Femur (tissue), 1 donor: ENCODE measurements at regions not wholly inside any gene's neighbourhood (a gene's known extent, or its start where the extent isn't known, plus 50 kb on each side); places are given as distances from the start of the nearest gene placed in this dataset.

ENCODE experiments used
- DNase-seq: peaks from one replicate; pipeline ENCODE4 v3.0.0-alpha.2; 2017

GRCh38 chr16:80355335-80355734, 185.5 kb upstream of the DYNLRB2 start:
- no peak for DNase-seq

DNA sequence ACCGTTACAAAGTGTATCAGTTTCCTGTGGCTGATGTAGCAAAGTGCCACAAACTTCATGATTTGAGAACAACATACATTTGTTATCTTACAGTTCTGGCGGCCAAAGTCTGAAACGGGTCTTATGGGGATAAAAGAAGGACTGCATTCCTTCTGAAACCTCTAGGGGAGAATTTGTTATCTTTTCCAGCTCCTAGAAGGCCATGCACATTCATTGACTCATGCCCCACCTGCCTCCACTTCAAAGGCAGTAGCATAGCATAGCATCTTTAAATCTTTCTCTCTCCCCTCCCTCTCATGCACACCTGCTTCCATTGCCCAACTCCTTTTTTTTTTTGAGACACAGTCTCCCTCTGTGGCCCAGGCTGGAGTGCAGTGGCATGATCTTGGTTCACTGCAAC, 190.7 kb upstream of the DYNLRB2 start:
- DNase-seq = no peak

GRCh38 chr16:80347900-80348299, 192.9 kb upstream of the DYNLRB2 start:
- peak; percentile 77 for DNase-seq

DNA sequence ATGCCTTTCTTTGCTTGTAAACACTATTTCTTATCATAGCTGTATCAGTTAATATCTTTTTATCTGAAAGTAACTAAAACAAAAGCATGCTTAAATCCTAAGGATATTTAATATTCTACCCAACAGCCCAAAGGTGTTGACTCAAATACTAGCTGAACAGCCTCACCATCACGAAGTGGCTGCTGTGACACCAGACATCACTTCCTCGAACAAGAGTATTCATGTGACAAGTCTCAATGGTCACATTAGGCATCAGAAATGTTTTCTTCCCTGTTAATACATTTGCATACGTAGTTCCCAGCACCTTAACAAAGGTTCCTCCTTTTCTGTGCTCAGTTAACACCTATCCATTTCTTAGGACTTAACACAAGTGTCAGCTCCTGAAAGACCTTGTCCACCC, 193.8 kb upstream of the DYNLRB2 start:
- DNase-seq = no peak

GRCh38 chr16:80346111-80346632, 194.6 kb upstream of the DYNLRB2 start:
- peak; percentile 47 for DNase-seq

DNA sequence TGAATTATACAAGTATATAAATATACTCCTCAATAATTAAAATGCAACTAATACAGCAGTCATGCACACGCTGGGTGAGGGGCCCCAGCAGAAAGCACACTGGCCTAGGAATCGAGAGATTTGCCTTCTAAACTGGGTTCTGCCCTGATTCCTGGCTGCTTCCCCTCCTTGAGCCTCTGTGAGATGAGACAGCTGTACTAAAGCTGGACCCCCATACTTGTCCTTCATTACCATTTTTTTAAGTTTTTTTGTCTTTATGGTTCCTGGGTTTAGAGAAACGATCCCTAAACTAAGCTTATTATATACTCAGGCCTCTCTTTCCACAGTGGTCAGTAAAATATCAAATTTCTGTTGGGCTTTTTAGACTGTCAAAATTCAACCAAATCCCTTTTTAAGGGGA, 195.1 kb upstream of the DYNLRB2 start:
- no peak for DNase-seq

GRCh38 chr16:80344570-80344969, 196.2 kb upstream of the DYNLRB2 start:
- DNase-seq = no peak

- DNase-seq = no peak
Measured at GRCh38 chr16:80341263-80341662, 199.5 kb upstream of the DYNLRB2 start.

DNA sequence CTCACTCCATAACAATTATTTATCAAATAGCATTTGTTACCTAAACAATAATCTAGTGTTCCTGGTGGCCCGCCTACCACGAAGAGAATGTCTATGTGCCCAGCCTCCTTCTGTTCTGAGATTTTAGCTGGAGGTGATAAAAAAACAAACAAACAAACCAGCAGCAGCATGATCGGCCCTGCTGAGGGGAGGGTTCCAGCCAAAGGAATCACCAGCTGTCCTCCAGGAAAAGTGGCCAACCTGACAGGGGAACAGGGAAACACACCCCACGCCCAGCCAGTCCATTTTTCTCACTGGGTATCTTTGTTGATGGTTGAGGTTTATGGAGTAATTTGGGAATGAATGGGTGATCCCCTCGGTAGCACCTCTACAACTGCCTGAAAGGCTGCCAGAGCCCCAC, 203.0 kb upstream of the DYNLRB2 start:
- no peak for DNase-seq

DNA sequence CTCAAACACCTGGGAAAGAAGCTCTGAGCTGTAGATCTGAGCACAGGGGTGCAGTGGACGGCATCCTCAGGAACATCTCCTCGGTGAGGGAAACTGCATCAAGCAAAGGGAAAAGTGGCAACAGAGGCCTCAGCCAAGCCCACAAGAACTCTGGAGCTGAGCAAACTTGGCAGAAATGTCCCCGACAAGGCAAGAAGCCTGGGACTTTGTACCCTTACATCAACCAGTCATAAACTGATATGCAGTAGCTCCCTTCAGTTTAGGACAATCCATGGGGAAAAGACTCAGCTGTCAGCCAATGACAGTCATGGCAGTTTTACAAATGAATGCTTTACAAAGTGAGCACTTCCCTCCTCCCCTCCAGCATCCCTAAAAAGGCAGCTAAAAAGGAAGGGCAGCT, 210.0 kb upstream of the DYNLRB2 start:
- no peak for DNase-seq

GRCh38 chr16:80330150-80330549, 210.6 kb upstream of the DYNLRB2 start:
- no peak for DNase-seq

DNA sequence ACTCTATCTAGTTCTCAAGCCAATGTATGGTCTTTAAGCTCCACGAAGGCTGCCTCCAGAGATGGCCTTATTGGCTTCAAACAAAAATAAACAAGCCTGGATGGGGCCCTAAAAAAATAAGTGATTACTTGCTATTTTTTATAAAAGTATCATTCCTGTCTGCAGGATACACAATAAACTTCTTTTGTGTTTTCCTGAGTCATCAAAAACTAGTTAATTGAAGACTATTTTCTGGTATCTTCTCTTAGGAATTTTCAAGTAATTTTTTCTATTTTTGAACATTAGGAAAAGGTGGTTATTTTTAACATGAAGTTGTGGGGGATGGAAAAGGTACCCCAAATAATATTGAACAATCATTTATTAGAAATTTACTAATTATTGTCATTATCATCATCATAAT, 213.1 kb upstream of the DYNLRB2 start:
- DNase-seq = no peak

DNA sequence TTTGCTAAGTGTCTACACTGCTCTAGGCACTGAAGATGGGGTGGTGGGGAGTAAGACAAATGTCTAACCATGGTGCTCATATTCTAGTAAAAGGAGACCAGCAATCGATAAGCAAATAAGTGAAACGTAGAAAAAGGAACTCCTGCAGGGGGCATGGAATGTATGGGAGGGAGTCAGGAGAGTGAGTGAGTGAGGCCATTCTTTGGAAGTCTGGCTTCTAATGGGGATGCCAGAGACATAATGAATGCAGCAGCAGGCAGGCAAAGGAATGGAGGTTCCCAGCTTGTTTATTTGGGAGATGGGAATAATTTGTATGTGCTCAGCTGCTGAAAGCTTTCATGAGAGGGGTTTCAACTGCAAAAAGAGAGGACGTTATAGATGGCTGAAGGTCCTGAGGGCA, 216.4 kb upstream of the DYNLRB2 start:
- DNase-seq = no peak

DNA sequence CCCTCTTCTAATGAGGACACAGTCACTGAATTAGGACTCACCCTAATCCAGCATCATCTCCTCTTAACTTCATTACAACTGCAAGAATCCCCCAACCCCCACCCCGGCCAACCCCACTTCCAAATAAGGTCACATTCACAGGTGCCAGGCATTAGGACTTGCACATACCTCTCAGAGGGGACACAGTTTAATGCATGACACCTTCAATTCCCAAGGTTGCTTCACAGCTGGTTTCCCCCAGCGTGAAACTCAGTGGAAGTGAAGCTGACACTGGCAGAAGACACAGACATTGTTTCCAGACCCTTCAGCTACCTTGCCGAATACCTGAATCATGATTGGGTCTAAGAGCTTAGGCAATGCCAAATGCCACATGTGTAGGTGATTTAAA, 217.0 kb upstream of the DYNLRB2 start:
- no peak for DNase-seq

DNA sequence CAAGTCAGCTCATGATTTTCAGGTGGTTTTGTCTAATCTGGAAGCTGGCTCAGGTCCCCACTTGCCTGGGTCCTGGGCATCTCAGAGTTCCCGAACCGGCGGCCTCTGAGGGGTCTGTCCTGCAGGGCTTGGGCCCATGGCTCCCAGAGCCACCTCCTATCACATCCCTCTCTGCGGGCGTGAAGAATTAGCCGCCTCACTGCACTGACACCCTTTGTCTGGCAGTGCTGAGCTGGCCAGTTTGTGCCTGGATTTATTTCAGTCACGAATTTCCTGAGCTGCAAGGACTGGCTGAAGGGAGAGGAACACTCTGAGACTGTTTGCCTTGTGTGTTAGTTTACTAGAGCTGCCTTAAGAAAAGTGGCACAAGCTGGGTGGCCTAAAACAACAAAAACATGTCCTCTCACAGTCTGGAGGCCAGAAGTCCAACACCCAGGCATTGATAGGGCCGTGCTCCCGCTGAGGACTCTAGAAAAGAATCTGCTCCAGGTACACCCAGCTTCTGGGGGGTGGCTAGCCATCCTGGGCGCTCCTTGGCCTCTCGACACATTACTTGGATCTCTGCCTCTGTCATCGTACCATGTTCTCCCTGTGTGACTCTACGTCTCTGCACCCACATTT, 217.5 kb upstream of the DYNLRB2 start:
- DNase-seq = no peak

- DNase-seq = no peak
Measured at GRCh38 chr16:80319181-80319580, 221.6 kb upstream of the DYNLRB2 start.

- DNase-seq = no peak
Measured at GRCh38 chr16:80318107-80318506, 222.7 kb upstream of the DYNLRB2 start.

DNA sequence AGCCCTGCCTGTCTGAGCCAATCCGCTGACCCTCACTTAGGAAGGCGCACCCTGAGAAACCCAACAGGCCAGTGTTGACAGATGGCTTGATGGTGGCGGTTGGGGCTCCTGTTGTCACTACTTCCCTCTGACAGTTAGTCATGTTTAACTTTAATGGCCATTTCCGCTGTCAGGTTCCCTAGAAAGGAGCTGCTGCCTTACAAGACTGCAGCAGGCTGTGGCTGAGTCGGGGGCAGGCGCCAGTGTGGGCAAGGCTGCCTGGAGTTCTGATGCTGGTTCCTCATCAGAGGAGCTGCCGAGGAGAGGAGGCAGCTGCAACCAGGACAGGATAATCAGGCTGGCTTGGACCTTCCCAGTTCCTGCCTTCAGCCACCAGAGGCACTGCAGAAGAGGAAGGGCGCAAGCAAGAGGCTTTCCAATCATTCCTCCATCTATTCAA, 223.2 kb upstream of the DYNLRB2 start:
- no peak for DNase-seq

DNA sequence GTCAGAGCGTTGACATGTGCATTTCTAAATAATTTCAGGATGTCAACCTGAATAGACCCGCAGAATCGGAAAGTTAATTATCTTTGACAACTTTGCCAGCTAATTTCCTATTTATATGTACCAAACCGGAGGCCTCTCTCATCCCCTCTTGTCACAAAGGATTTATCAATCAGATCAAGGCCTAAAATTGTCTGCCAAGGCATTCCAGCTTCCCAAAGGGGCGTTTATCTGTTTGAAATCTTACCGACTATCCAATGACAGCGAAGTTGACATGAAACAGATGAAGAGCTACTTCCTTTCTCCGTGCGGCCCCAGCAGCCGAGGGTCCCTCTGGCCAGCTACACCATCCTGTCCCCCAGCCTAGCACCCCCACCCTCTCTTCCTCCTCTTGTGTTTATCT, 223.7 kb upstream of the DYNLRB2 start:
- no peak for DNase-seq

DNA sequence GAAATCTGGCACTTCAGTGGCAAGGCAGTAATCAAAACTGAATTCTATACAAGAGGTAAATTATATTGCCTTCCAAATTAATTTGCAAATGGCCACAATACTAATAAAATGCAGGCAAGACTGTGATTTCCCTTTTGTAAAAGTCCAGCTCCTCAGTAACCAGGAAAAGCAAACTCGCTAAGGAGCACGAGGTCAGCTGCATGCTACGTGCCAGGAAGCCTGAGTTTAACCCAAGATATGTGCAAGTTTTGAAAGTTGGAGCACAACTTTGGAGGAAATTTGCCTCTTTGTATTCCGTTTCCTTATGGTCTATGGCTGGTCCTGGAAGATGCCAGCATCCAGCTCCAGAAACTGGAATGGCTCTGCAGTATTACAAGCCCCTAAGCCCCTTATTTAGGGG, 226.8 kb upstream of the DYNLRB2 start:
- DNase-seq = no peak

DNA sequence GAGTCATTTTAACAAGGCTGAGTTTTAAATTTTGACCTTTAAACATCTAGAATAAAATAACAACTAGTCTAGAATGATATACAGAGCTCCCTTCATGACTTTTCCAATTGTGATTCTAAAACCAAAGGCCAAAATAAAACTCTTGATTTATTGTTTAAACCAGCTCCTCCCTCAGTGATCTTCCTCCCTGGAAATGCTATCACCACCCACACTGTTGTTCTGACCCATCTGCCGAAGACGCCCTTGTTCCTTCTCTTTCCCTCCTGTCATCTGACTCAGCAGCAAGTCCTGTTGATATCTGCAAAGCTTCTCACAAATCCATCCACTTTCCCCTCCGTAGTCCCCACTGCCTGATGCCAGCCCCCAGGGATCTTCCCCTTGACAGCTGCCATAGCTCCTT, 231.6 kb upstream of the DYNLRB2 start:
- no peak for DNase-seq

DNA sequence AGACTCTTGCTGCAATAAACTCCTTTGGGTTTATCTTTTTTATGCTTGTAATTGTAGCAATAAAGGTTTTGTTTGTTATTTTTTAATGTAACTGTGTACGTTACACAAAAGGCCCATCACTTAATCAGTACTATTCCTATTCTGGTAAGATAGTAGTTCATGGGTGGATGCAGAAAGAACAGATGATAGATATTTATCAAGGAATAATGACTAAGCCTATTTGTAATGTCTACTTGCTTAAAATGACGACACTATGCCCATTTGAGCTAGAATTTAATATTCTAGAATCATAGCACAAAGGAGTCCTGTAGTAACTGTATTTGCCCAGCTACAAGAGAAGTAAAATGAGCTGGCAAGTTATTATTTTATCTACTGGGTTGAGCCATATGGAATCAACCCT, 235.4 kb upstream of the DYNLRB2 start:
- no peak for DNase-seq

- no peak for DNase-seq
Measured at GRCh38 chr16:80303691-80304090, 237.1 kb upstream of the DYNLRB2 start.

GRCh38 chr16:80300876-80301275, 239.9 kb upstream of the DYNLRB2 start:
- DNase-seq = no peak

GRCh38 chr16:80300456-80300855, 240.3 kb upstream of the DYNLRB2 start:
- no peak for DNase-seq
